A549 (cell line): ENCODE measurements at regions not wholly inside any gene's neighbourhood (a gene's known extent, or its start where the extent isn't known, plus 50 kb on each side); places are given as distances from the start of the nearest gene placed in this dataset.

Experiments
- CTCF ChIP-seq: fragments of >200 bp; sonication (Bioruptor Twin); formaldehyde crosslinking; IDR thresholded peaks from 3 replicates; pipeline ENCODE4 v1.5.1; 2016
- EP300 ChIP-seq, 2 experiments: fragments of >200 bp; sonication (Bioruptor Twin); formaldehyde crosslinking; IDR thresholded peaks; 2 replicates in 1 of 2; 3 replicates in 1 of 2; pipeline ENCODE4 v1.6.1; 2016 to 2017
- MAX ChIP-seq: IDR thresholded peaks from 2 replicates; pipeline ENCODE4 v1.6.1; 2012
- MYC ChIP-seq: IDR thresholded peaks from 2 replicates; pipeline ENCODE4 v1.6.1; 2012; ENCODE audit warnings: mild to moderate bottlenecking, inconsistent platforms, low read length, improper control_type of control experiment, borderline replicate concordance
- POLR2AphosphoS2 ChIP-seq: conservative IDR thresholded peaks from 2 replicates; pipeline ENCODE4 v1.6.1; 2012; ENCODE audit warnings: low read length, improper control_type of control experiment, inconsistent platforms
- ZNF302 ChIP-seq: fragments of 250-450 bp; sonication (Bioruptor Pico); IDR thresholded peaks from 2 replicates; pipeline ENCODE4 v1.9.0; 2021; ENCODE audit warnings: inconsistent platforms, mild to moderate bottlenecking, moderate library complexity

DNA sequence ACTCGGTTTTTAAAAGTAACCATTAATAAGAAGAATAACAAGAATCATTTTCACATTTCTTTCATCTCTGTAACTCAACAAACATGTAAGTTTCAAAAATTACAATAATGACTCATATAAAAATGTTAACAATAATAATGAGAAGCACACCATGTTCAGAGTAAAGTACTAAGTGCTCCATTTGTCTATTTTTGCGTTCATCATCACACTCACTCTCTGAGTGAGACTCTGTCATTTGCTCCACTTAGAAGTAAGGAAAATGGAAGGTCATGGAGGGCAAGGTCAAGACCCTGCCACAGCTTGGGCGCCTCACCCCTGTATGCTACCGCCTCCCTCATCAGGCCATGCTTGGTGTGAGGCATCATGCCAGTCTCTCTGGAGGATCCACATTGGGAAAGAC, 129.9 kb downstream of the TMEM30B start:
- TF ChIP-seq EP300 (IDR thresholded peaks at IDR 0.05) (no peak), MAX (no peak), POLR2AphosphoS2 (no peak), MYC (no peak), CTCF (no peak), ZNF302 (CRISPR knock-in tag) (no peak)
